ENCODE measurements at regions not wholly inside any gene's neighbourhood (a gene's known extent, or its start where the extent isn't known, plus 50 kb on each side); places are given as distances from the start of the nearest gene placed in this dataset.

DNA sequence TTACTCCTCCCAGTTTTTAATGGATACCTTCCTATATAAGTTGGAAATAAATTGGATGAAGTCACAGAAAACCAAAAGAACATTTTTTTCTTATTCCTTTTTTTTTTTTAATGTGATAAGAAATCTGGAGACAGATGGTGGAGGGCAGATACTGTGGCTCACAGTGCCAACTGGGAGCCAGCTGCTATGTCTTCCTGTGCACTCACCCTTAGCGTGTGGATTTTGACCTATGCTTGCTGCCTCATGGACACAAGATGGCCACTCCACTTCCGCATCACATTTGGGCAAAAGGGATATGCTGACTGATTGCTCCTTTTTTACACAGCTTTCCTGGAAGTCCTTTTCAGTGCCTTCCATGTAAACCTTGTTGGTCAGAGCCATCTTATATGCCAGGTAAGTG, 342.6 kb downstream of the MAN2A1 start:
- peaks cover 0 to 3% (median 0%) of the 10 kb centered on the region in 7 donors for H3K9me3 Mint-ChIP-seq
- ATAC-seq (ENCODE audit: low read depth in 2 of 2), result no peak
- H3K27me3 Mint-ChIP-seq, result peaks cover 9 to 13% (median 13%) of the 10 kb centered on the region in 3 donors
- H3K4me3 Mint-ChIP-seq, result no peak overlapping the region
- H3K36me3 Mint-ChIP-seq, result no peaks in the 10 kb centered on the region
- no peak for DNase-seq
- no peak overlapping the region for H3K27ac Mint-ChIP-seq
- no peaks in the 10 kb centered on the region for H3K4me1 Mint-ChIP-seq

DNA sequence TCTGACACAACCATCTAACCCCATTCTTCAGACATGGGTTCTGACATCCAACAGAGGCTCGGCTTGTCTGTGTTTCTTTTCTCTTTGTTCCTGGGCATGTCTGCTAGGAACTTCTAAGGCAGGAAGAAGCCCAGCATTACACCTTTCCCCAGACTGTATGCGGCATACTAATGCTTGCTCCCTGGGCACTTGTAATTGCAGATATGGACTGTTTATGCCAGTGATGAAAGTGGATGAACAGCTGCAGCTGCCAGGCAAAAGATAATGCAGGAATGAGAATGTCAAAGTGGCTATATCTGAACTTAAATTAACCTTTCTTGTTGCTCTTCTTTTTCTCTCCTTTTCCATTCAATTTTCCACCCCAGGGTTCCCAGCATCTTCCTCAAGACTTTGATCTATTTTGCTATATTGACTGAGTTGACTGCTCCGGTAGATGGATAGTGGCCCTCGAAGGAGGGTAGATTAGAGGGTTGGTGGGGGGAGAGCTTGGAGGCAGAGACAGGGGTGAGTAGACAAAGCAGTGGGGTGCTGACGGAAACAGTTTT, 344.4 kb downstream of the MAN2A1 start:
- H3K4me3 Mint-ChIP-seq, result no peak overlapping the region
- H3K36me3 Mint-ChIP-seq, result no peaks in the 10 kb centered on the region
- H3K9me3 Mint-ChIP-seq, result peaks cover 0 to 5% (median 0%) of the 10 kb centered on the region in 7 donors
- H3K27ac Mint-ChIP-seq, result no peak overlapping the region
- no peaks in the 10 kb centered on the region for H3K4me1 Mint-ChIP-seq
- no peak for ATAC-seq (ENCODE audit: low read depth in 2 of 2)
- no peak for DNase-seq
- peaks cover 9 to 13% (median 13%) of the 10 kb centered on the region in 3 donors for H3K27me3 Mint-ChIP-seq

DNA sequence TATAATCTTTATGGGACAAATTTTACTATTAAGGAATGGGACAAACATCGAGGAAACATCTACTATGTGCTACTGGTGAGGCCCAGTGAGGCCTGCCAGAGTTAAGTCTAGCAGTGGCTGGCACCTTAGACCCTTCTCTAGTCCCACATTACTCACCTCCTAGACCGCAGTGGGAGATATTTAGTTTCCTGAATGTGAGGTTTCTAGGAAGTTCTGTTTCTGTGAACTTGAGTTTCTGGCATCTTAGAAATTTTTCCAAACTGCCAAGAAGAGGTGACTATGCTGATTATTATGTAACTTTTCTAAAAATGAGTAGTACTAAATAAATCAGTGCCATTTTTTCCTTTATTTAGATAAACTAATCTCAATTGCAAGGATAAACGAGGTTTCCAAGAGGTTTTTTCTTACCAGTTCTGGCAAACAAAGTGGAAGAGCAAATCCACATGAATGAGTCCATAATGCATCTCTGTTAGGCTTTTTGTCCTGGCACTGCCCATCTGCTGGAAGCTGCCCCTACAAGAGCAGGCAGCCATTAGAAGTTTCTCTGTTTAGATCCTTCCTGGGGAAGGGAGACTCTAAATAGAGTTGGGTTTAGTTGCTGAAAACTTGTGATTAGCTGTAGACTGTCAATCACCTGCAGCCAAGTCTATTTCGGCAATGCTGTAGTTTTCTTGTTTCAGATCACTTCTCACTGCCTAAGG, 348.7 kb downstream of the MAN2A1 start:
- ATAC-seq (ENCODE audit: low read depth in 2 of 2), result no peak
- H3K27me3 Mint-ChIP-seq, result peaks cover 9 to 13% (median 13%) of the 10 kb centered on the region in 3 donors

DNA sequence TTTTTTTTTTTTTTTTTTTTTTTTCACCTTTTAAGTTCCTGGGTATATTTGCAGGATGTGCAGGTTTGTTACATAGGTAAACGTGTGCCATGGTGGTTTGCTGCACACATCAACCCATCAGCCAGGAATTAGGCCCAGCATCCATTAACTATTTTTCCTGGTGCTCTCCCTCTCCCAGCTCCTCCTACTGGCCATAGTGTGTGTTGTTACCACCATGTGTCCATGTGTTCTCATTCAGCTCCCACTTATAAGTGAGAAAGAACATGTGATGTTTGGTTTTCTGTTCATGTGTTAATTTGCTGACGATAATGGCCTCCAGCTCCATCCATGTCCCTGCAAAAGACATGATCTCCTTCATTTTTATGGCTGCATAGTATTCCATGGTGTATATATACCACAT, 350.5 kb downstream of the MAN2A1 start:
- H3K36me3 Mint-ChIP-seq, result peaks cover 0 to 10% of the 10 kb centered on the region in 2 donors
- no peak overlapping the region for H3K4me3 Mint-ChIP-seq
- H3K27me3 Mint-ChIP-seq, result peaks cover 0 to 5% (median 0%) of the 10 kb centered on the region in 3 donors
- DNase-seq, result no peak
- no peak overlapping the region for H3K27ac Mint-ChIP-seq
- no peaks in the 10 kb centered on the region for H3K4me1 Mint-ChIP-seq
- H3K9me3 Mint-ChIP-seq, result peaks cover 3 to 45% (median 25%) of the 10 kb centered on the region in 7 donors
- ATAC-seq (ENCODE audit: low read depth in 2 of 2), result no peak

More for the DNA sequence above, 348.7 kb downstream of the MAN2A1 start:
- no peak overlapping the region for H3K4me3 Mint-ChIP-seq
- no peaks in the 10 kb centered on the region for H3K4me1 Mint-ChIP-seq
- no peak for DNase-seq
- H3K9me3 Mint-ChIP-seq, result peaks cover 3 to 31% (median 15%) of the 10 kb centered on the region in 7 donors
- no peak overlapping the region for H3K27ac Mint-ChIP-seq
- no peaks in the 10 kb centered on the region for H3K36me3 Mint-ChIP-seq

- ATAC-seq (ENCODE audit: low read depth in 2 of 2) (no peak), DNase-seq (no peak)
- no peak overlapping the region for H3K27ac Mint-ChIP-seq
- H3K36me3 Mint-ChIP-seq, result peaks cover 0 to 10% of the 10 kb centered on the region in 2 donors
- H3K9me3 Mint-ChIP-seq, result peaks cover 0 to 46% (median 27%) of the 10 kb centered on the region in 7 donors
- H3K27me3 Mint-ChIP-seq, result peaks cover 0 to 5% (median 0%) of the 10 kb centered on the region in 3 donors
- H3K4me3 Mint-ChIP-seq, result no peak overlapping the region
- no peaks in the 10 kb centered on the region for H3K4me1 Mint-ChIP-seq
These were observed 353.3 kb downstream of the MAN2A1 start for GRCh38 chr5:110043025-110043424.

GRCh38 chr5:110045158-110045557, 355.4 kb downstream of the MAN2A1 start:
- Mint-ChIP-seq H3K4me1 (peaks cover 0 to 6% (median 1%) of the 10 kb centered on the region in 3 donors), H3K9me3 (peaks cover 0 to 46% (median 27%) of the 10 kb centered on the region in 7 donors), H3K4me3 (no peak overlapping the region), H3K27ac (no peak overlapping the region), H3K27me3 (peaks cover 0 to 5% (median 0%) of the 10 kb centered on the region in 3 donors), H3K36me3 (peaks cover 0 to 10% of the 10 kb centered on the region in 2 donors)
- DNase-seq (no peak), ATAC-seq (ENCODE audit: low read depth in 2 of 2) (no peak)

DNA sequence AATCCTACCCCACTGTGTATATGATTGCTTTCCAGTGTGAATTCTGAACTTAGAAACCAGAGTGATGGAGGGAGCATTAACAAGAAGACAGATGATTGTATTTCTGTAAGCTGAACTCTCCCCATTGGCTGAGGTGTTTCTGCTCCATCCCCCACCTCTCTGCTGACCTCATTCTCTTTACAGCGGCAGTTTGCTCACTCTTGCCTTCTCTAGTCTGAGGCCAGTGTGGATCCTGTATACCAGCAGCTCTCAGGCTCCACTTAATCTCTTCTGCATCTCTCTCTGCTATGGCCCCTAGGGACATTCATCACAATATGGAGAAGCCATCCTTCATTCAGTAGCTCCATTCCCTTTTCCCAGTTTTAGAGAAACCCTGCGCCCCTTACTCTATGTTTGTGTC, 358.8 kb downstream of the MAN2A1 start:
- H3K27me3 Mint-ChIP-seq, result peaks cover 0 to 5% (median 0%) of the 10 kb centered on the region in 3 donors
- H3K36me3 Mint-ChIP-seq, result peaks cover 0 to 10% of the 10 kb centered on the region in 2 donors
- H3K4me3 Mint-ChIP-seq, result no peak overlapping the region
- no peak for DNase-seq
- H3K4me1 Mint-ChIP-seq, result peaks cover under 1 to 8% (median 4%) of the 10 kb centered on the region in 3 donors
- peaks cover 0 to 20% (median 11%) of the 10 kb centered on the region in 7 donors for H3K9me3 Mint-ChIP-seq
- H3K27ac Mint-ChIP-seq, result no peak overlapping the region
- ATAC-seq (ENCODE audit: low read depth in 2 of 2), result no peak

DNA sequence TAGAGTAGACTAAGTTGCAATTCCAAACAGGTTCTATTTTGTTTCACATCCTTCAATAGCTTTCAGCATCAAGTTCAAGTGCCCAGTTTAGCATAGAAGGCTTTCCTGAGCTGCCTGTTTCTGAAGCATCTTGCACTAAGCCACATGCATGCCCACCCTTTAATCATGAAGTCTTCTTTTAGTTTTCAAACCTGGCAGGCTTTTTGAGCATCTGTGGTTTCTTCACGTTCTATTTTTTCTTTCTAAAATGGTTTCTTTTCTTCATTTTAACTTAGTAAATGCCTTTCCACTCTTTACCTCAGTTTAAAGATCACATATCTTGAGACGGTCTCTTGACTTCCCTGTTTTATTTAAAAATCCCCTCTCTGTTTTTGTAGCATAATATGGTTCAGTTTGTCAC, 360.1 kb downstream of the MAN2A1 start:
- Mint-ChIP-seq H3K36me3 (peaks cover 0 to 3% of the 10 kb centered on the region in 2 donors), H3K27ac (peak overlapping the region in 1 of 6 donors; percentile 12), H3K4me3 (peak overlapping the region in 2 of 8 donors; percentile 6 to 30), H3K9me3 (peaks cover 0 to 10% (median 3%) of the 10 kb centered on the region in 7 donors), H3K27me3 (peaks cover 0 to 5% (median 0%) of the 10 kb centered on the region in 3 donors), H3K4me1 (peaks cover 10 to 21% (median 17%) of the 10 kb centered on the region in 3 donors)
- DNase-seq, result no peak
- ATAC-seq (ENCODE audit: low read depth in 2 of 2), result no peak

- H3K4me1 Mint-ChIP-seq, result peaks cover 10 to 31% (median 26%) of the 10 kb centered on the region in 3 donors
- no peak for ATAC-seq (ENCODE audit: low read depth in 2 of 2)
- H3K27ac Mint-ChIP-seq, result peak overlapping the region in 1 of 6 donors; percentile 30
- peaks cover 0 to 5% (median 0%) of the 10 kb centered on the region in 3 donors for H3K27me3 Mint-ChIP-seq
- peaks cover 0 to 3% (median 0%) of the 10 kb centered on the region in 7 donors for H3K9me3 Mint-ChIP-seq
- DNase-seq, result no peak
- H3K4me3 Mint-ChIP-seq, result no peak overlapping the region
- H3K36me3 Mint-ChIP-seq, result no peaks in the 10 kb centered on the region
These were observed 361.1 kb downstream of the MAN2A1 start for GRCh38 chr5:110050640-110051345.

- no peak overlapping the region for H3K27ac Mint-ChIP-seq
- peaks cover 10 to 33% (median 26%) of the 10 kb centered on the region in 3 donors for H3K4me1 Mint-ChIP-seq
- H3K27me3 Mint-ChIP-seq, result no peaks in the 10 kb centered on the region
- DNase-seq (no peak), ATAC-seq (ENCODE audit: low read depth in 2 of 2) (no peak)
- no peaks in the 10 kb centered on the region for H3K36me3 Mint-ChIP-seq
- H3K9me3 Mint-ChIP-seq, result peaks cover 0 to 3% (median 0%) of the 10 kb centered on the region in 7 donors
- H3K4me3 Mint-ChIP-seq, result peak overlapping the region in 2 of 8 donors; percentile 10 to 50
These were observed 363.5 kb downstream of the MAN2A1 start for GRCh38 chr5:110053205-110053604.

GRCh38 chr5:110053824-110054223, 364.1 kb downstream of the MAN2A1 start:
- Mint-ChIP-seq H3K36me3 (no peaks in the 10 kb centered on the region), H3K4me1 (peaks cover 10 to 33% (median 26%) of the 10 kb centered on the region in 3 donors), H3K27me3 (no peaks in the 10 kb centered on the region), H3K4me3 (peak overlapping the region in 5 of 8 donors; percentile 14 to 59 (median 50)), H3K27ac (peak overlapping the region in 3 of 6 donors; percentile 29 to 81 (median 59)), H3K9me3 (peaks cover 0 to 3% (median 0%) of the 10 kb centered on the region in 7 donors)
- ATAC-seq (ENCODE audit: low read depth in 2 of 2), result peak in 1 of 2 donors; percentile 50
- no peak for DNase-seq

GRCh38 chr5:110054240-110054639, 364.5 kb downstream of the MAN2A1 start:
- ATAC-seq (ENCODE audit: low read depth in 2 of 2) (peak; percentile 55 to 81), DNase-seq (peak; percentile 27)
- Mint-ChIP-seq H3K4me3 (peak overlapping the region in 5 of 8 donors; percentile 7 to 54 (median 26)), H3K4me1 (peaks cover 10 to 33% (median 26%) of the 10 kb centered on the region in 3 donors), H3K27me3 (no peaks in the 10 kb centered on the region), H3K27ac (peak overlapping the region in 4 of 6 donors; percentile 29 to 84 (median 70)), H3K9me3 (peaks cover 0 to 3% (median 0%) of the 10 kb centered on the region in 7 donors), H3K36me3 (no peaks in the 10 kb centered on the region)

- H3K4me3 Mint-ChIP-seq, result no peak overlapping the region
- no peak for ATAC-seq (ENCODE audit: low read depth in 2 of 2)
- H3K27ac Mint-ChIP-seq, result peak overlapping the region in 2 of 6 donors; percentile 50 to 53
- H3K36me3 Mint-ChIP-seq, result no peaks in the 10 kb centered on the region
- no peaks in the 10 kb centered on the region for H3K27me3 Mint-ChIP-seq
- H3K9me3 Mint-ChIP-seq, result peaks cover 0 to 3% (median 0%) of the 10 kb centered on the region in 7 donors
- peaks cover 10 to 26% (median 24%) of the 10 kb centered on the region in 3 donors for H3K4me1 Mint-ChIP-seq
- DNase-seq, result no peak
These were observed 365.6 kb downstream of the MAN2A1 start for GRCh38 chr5:110055302-110055701.
